Cardiac septum (tissue), 1 donor: ENCODE measurements at regions not wholly inside any gene's neighbourhood (a gene's known extent, or its start where the extent isn't known, plus 50 kb on each side); places are given as distances from the start of the nearest gene placed in this dataset.
"Not testable (repeated sequence)": the region's sequence is repeated elsewhere in the genome, so short reads cannot be mapped to it uniquely, and the experiment has no call there.

ENCODE experiments used
- DNase-seq: peaks from one replicate; pipeline ENCODE4 v3.0.0-alpha.2; 2020; ENCODE audit warnings: low spot score
- intact Hi-C: fragments of 100-400 bp; cut with DNase I; formaldehyde crosslinking; loops from one replicate; pipeline ENCODE4 v1.14.0; 2022
- donor health status: DM: no; HTN: no; CAD: no.

DNA sequence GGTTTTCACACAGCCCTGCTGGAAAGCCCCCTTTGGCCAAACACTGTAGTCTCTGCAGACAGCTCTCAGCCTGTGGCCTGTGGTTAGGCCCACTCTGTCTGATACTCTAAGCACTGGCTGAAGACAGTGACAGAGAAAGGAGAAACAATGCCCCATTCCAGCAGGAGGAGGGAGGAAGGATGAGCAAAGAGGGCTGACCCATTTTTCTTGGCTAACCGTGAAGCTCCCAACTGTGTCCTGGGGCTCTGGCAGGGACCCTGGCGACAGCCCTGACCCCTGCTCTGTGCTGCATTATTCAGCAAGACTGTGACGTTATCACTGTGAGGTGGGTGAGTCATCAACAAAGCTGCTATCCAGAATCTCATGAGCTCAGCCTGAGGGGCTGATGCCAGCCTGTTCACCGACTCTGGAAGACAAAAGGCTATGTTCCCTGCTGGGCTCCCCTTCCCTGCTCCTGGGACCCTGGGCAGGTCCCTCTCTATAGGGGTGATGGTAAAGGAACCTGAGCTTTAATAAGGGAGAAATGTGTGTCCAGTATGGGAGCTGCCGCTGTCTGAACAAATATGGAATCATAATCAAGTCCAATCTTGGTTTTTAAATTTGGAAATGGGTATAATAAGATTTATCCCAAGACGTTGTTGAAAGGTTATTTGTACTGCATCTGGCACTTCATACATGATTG is 107.0 kb downstream of the RHOU start:
- no peak for DNase-seq
- intact Hi-C loops: loop anchor here (5.0 kb wide), 1 partner anchor 105 kb away; the partner anchor contains the start of gene RHOU

- intact Hi-C loops: no loop called here
- no peak for DNase-seq
Observed at GRCh38 chr1:228845101-228845500, 109.8 kb downstream of the RHOU start.

DNA sequence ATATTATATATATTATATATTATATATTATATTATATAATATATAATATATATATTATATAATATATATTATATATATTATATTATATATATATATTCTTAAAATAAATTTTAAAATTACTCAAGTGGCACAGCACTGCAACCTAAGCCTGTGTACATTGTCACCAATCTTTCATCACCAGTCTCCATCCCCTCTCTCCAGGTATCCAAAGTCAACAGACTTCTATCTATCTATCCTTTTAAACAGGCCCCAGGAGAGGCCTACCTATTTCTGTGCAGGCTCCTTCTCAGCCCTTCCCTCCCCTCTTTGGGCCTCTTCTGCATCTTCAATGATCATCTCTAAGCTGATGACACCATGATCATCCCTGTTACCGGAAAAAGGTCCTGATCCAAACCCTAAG is 111.7 kb downstream of the RHOU start:
- intact Hi-C loops: no loop called here
- DNase-seq: no peak

- DNase-seq, intact Hi-C loops: not testable (repeated sequence)
Observed at GRCh38 chr1:228847451-228847850, 112.2 kb downstream of the RHOU start.

GRCh38 chr1:228848406-228848805 is 113.1 kb downstream of the RHOU start:
- intact Hi-C loops: no loop called here
- DNase-seq: no peak

GRCh38 chr1:228849011-228849541 is 113.8 kb downstream of the RHOU start:
- intact Hi-C loops: no loop called here
- no peak for DNase-seq

DNA sequence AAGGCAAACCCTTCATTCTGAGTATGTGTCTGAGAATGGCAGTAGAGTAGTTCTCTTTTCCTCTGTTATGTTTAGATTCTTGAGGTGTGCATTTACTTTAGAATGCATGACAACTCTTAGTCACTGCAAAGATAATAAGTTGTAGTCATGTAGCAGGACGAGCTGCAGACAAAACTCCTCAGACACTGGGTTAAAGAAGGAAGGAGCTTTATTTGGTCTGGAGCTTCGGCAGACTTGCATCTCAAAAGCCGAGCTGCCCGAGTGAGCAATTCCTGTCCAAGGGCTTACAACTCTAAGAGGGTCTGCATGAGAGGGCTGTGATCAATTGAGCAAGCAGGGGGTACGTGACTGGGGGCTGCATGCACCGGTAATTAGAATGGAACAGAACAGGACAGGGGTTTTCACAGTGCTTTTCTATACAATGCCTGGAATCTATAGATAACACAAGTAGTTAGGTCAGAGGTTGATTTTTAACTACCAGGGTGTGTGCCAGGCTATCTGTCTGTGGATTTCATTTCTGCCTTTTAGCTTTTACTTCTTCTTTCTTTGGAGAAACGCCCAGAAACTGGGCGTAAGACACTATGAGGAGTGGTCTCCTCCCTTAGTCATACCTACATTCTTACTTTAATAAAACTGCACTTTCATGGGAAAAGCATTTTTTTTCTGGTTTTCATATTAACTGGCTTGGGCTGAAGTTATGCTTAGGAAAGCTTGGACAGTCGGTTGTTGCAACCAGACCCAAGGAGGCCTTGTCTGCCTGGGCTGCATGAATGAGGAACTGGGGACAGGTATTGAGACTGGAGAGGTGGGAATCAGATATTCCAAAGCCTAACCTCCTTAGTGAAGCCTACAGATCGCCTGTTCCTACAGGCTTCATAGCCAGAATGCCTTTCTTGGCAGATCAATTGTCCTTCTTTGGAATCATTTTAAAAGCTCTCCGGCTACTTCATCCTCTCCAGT is 115.1 kb downstream of the RHOU start:
- intact Hi-C loops: no loop called here
- no peak for DNase-seq

DNA sequence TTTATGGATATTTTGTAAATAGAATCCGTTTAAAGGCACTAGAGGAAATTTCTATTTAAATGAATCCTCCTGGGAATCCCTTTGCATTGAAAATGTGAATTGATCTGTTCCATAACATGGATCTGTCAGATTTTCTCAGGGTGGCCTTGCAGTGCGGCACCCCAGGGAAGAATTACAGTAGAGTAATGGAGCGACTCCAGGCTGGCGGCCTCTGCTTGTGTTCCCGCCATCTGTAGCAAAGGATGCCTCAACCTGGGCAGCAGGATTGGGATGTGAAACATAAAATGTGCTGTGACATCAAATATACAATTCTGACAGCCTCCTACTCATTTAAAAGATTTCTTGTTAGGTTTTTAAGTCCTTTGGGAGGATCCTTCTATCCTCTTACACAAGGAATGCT is 115.9 kb downstream of the RHOU start:
- no peak for DNase-seq
- intact Hi-C loops: no loop called here

- DNase-seq: no peak
- intact Hi-C loops: no loop called here
Observed at GRCh38 chr1:228851618-228852017, 116.3 kb downstream of the RHOU start.

GRCh38 chr1:228852024-228852423 is 116.7 kb downstream of the RHOU start:
- intact Hi-C loops: no loop called here
- no peak for DNase-seq

DNA sequence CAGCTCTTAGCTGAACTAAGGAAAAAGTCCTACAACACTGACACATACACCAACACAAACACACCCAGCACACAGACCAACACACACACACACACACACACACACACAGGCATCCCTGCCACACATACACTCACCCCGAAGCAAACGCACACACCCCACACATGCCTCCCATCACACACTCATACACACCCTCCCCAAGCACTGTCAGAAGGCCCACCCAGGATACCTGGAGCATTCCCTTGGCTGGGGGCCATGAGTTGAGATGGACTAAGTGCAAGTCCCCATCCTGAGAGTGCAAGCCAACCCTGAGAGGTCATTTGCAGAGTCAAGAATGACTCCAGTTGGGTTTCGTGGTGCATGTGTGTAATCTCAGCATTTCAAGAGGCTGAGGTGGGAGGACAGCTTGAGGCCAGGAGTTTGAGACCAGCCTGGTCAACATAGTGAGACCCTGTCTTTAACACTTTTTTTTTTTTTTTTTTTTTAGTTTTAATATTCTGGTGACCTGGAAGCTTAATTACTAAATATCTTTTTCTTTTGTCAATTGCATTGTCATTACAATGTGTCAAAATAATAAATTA is 117.3 kb downstream of the RHOU start:
- no peak for DNase-seq
- intact Hi-C loops: no loop called here

DNA sequence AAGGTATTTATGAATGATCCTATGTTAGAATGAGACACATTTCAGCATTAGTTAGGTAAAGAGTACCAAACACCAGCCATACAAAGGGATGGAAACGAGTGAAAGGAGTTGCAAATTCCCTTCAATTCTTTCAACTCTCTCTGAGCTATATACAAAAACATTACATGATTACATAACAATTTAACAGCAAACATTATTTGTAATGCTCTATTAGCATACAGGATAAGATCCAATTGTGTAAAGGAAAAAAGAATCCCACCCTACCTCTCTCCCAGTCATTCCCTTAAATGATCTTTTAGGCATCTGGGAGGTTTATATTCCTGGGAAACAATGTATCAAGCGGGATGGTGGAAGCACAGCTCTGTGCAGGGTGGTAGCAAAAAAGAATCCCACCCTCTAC is 117.9 kb downstream of the RHOU start:
- intact Hi-C loops: no loop called here
- no peak for DNase-seq

DNA sequence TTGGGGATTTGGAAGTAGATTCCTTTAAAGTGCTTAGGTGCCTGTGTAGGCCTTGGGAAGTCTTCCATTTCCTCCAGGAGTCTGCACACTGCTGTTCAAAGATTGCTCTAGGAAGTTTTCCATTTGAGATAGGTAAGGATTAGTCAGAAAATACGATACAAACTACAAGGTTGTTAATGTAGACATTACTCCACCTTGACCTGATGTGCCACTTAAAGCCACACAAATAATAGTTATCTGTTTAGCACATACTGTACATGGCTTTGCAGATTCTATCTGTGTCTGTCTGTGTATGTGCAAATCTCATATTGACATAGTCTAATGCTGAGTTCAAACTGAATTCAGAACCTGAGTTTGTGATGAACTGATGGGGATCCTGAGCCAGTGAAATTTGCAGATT is 118.4 kb downstream of the RHOU start:
- intact Hi-C loops: no loop called here
- no peak for DNase-seq

GRCh38 chr1:228854907-228855306 is 119.6 kb downstream of the RHOU start:
- DNase-seq: no peak
- intact Hi-C loops: no loop called here

DNA sequence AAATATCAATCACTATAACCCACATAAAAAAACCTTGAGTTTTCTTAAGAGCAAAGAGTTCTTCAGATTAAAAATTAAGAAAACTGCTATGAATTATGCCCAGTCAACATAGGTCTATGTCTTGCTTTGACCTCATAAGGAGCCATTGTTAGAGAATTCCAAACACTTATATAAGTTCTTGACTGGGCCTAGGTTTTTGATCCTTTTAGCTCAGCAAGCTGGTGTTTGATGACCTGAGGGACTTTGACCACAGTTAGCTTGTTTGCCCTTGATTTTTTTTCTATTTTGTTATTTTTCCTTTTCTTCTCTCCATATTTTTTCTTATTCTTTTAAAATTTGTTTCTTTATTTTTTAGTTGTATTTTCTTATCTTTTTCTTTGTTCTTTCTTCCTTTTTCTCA is 122.3 kb downstream of the RHOU start:
- intact Hi-C loops: no loop called here
- DNase-seq: no peak

- DNase-seq: no peak
- intact Hi-C loops: no loop called here
Observed at GRCh38 chr1:228860911-228861831, 125.9 kb downstream of the RHOU start.

DNA sequence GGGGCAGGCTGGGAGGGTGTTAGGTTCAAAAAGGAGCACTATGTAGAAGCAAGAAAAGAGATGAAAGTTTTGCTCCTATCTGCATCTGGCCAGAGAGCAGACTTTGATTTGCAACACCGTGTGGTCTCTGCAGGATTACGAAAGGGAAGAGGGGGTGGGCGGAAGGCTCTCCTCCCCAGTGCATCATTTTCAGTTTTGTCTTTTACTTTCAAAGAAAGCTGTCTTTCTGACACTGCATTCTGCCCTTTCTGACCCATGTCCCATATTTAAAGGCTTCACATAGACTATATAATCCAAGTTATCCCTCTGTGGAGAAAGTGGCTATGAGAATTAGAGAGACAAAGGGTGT is 126.5 kb downstream of the RHOU start:
- intact Hi-C loops: no loop called here
- DNase-seq: no peak

DNA sequence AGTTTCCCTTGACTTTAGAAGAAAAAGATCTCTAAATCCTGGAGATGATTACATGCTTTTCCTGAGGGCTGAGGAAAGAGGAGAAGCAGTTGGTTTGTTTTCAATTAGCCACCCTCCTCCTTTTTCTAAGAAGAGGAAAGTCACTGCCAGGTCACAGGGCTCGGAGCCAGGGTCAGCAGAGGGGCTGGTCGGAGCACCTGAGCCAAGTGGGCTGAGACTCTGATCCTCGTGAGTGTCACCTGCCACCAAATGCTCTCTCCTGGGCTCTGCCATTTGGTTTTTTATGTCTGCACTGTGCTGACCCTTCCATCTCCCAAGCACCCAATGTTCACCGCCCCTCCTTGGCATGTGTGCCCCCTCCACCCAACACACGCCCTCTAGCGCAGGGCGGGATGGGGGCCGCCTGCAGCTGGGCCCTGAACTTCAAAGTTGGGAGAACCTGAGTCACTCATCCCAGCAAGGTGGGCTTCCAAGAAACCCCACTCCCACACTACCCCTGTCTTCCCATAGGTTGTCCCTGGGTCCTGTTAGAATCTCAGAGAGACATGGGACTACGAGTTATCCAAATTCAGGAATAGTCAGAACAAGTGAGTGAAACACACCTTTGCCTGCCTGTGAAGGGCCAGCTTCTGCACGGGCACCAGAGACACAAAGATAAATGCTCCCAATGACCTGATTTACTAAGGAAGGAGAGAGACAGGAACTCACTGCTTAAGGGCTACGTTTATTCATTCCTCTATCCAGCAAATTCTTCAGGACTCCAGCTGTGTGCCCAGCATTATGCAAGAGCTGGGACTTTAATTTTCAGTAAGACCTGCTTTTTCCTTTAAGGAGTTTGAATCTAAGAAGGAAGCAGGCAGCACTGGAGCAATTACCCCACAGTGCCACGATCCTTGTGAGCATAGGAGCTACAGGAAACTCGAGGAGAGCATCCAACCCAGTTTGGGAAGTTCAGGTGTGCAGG is 127.5 kb downstream of the RHOU start:
- no peak for DNase-seq
- intact Hi-C loops: no loop called here
